NCI-H446 (cell line): ENCODE measurements at regions not wholly inside any gene's neighbourhood (a gene's known extent, or its start where the extent isn't known, plus 50 kb on each side); places are given as distances from the start of the nearest gene placed in this dataset.

Experiments used
- DNase-seq, 2 experiments: peaks; one replicate each; lab custom pipeline; 2025; lab: John Stamatoyannopoulos, UW

GRCh38 chr2:53259395-53260009 lies 508.1 kb upstream of the CHAC2 start:
- no peak for DNase-seq

- DNase-seq, result no peak
These were observed 510.3 kb upstream of the CHAC2 start for GRCh38 chr2:53257287-53257686.

GRCh38 chr2:53253244-53253643 lies 514.4 kb upstream of the CHAC2 start:
- DNase-seq, result no peak

DNA sequence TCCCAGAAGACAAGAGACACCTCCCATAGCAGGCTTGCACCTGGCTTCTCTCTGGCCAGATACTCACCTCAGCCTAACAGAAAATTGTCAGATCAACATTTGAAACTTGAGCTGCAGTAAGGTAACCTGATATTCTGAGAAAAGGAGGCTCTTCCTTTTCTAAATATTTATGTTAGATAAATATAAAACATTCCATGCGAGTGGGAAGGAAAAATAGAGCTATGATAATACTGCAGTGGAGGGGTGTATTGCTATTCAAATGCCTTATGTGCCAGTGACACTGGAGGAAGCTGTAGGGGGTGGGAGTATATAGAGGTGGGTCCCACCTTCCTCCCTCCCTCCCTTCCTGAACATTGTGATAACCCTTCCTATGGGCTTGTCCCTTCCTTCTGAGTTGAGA lies 515.5 kb upstream of the CHAC2 start:
- no peak for DNase-seq

DNA sequence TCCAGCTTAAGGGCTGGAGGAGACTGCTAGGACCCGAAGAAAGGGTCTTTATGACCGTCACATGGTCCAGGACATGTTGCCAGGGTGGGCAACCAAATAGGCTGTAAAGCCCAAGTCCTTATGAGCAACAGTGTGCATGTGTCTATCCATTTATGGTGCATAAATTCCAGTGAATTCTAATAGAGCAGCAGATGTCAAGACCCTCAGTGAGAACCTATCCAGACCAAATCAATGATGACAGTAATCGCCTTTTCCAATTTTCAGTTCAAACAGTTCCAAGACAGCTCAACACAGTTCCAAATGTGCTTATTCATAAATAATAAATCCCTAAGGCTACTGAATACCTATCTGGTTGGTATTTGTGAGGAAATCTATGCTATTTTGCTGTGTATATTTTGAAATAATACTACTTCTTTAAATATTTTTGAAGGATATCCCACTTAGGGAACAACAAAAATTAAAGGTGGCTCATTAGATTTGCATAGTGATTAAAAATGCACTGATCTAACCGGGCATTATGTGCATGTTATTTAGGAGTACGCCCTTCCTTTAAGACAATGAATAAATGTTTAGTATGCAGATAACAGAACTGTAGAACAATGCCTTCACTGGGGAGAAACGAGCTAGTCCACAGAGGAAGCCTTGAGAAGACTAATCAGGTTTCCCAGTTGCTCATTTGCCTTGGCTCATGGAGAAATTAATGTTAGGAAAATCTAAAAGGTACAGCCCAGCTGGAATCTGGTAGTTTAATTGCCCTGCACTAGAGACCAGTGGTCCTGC lies 519.5 kb upstream of the CHAC2 start:
- no peak for DNase-seq

GRCh38 chr2:53243430-53243829 lies 524.2 kb upstream of the CHAC2 start:
- DNase-seq, result no peak

DNA sequence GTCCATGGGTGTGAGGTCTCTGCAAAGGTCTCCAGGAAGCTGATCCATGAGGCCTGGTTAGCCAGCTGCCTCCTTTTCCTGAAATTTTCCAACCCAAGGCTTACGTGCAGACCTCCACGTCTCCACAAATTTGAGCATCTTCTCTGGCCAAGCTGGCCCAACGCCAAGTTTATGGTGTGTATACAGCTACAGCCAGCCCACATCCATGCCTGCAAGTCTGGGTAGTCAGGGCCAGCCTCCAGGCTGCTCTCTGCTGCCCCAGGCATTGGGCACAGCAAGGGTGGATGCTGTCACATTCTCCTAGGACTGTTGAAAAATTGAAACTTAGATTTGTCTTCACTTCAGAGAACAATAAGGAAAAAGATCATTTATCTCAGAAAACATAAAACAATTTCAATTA lies 525.5 kb upstream of the CHAC2 start:
- DNase-seq, result peak in 1 of 2 experiments; percentile 8

GRCh38 chr2:53235836-53236582 lies 531.6 kb upstream of the CHAC2 start:
- no peak for DNase-seq

- DNase-seq, result no peak
These were observed 533.1 kb upstream of the CHAC2 start for GRCh38 chr2:53234548-53234903.

GRCh38 chr2:53233759-53234547 lies 533.7 kb upstream of the CHAC2 start:
- DNase-seq, result no peak

DNA sequence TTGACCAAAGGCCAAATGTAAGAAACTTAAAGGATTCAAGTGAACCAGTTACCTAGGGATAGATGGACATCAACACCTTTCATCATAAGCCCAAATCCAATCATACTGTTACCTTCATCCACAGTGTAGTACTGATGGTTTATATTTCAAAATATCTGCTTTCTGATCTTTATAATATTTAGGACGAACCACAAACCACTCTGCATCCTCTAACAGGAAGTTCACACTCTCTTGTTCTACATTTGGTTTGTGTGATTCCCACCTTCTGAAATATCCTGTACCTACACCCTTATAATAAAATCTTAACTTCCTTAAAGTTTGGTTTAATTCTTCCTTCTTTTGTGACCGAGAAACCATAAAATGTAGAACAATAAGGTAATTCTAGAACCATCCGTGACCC lies 535.7 kb upstream of the CHAC2 start:
- DNase-seq, result no peak

- no peak for DNase-seq
These were observed 536.9 kb upstream of the CHAC2 start for GRCh38 chr2:53230691-53231090.

DNA sequence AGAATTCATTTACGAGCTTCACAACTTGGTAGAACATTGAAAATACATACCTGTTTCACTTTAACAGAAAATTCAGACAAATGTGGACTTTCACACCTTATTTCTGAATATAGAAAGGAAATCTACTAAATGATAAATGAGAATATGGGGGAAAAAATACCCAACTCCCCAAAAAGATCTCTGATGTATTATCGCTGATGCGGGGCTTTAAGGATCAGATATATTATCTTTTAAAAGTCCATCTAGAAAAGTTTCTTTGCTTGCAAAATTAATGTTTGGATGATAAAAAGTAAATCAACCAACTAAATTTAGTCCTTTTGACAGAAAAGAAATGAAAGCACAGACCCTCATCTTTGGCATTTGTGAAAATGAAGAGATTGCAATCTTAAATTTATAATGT lies 540.1 kb upstream of the CHAC2 start:
- no peak for DNase-seq

DNA sequence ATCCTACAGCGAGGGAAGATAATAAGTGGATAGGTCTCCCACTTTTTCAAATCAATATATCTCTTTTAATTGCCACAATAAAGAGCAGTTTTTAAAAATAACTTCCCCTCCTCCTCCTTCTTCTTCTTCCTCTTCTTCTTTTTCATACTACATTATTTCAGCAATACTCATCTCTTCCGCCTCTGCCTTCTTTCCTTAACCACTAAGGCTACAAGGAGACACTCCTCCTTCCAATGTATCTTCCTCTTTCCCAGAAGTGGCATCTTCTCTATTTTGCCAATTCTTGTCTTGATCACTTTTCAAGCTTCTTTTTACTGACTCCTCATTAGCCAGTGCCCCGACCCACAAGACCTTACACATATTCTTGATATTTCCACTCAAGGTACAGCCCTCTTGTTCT lies 546.6 kb upstream of the CHAC2 start:
- DNase-seq, result no peak

DNA sequence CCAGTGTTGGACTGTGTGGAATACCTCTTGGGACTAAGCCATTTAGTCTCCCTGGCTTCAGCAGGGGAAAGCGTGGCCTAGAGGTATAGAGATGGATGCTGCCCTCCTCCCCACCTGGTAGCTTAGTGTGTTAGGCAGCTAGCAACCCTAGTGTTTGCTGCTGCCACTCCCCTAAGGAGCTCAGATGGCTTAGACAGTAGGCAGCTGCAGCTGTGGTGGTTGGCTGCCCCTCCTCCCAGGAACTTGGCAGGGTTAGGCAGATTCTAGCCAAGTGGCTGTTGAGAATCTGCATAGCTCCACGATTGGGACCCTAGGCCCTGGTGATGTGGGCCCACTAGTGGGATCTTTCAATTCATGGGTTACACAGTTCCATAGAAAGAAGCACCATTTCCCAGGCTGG lies 550.4 kb upstream of the CHAC2 start:
- DNase-seq, result no peak

DNA sequence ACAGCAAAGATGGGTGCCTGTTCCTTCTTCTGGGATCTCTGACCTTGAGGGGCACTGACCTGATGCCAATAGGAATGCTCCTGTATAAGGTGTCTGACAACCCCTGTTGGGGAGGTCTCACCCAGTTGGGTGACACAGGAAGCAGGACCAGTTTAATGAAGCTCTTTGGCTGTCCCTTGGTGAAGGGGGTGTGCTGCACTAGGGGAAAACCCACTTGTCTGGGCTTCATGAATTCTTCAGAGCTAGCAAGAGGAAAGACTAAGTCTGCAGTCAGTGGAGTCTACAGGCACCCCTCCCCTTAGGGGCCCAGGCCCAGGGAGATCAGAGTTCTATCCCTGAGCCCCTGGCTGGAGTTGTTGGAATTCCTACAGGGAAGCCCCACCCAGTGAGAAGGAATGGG lies 550.8 kb upstream of the CHAC2 start:
- no peak for DNase-seq

DNA sequence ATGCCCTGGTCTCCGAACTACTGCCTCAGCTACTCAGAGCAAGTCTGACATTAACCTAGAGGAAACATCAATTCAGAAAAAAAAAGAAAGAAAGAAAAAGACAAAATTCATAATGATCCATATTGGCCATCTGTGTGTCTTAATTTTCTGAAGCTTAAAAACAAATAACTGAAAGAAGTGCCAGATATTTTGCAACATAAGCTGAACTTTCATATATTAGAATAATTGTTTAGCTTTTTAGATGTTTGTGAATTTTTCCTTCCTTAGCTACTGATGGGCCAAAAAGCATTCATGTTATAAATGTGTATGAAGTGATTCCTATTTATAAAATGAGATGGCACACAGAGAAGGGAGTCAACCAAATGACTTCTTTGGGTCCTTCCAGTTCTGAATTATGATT lies 555.0 kb upstream of the CHAC2 start:
- DNase-seq, result no peak

DNA sequence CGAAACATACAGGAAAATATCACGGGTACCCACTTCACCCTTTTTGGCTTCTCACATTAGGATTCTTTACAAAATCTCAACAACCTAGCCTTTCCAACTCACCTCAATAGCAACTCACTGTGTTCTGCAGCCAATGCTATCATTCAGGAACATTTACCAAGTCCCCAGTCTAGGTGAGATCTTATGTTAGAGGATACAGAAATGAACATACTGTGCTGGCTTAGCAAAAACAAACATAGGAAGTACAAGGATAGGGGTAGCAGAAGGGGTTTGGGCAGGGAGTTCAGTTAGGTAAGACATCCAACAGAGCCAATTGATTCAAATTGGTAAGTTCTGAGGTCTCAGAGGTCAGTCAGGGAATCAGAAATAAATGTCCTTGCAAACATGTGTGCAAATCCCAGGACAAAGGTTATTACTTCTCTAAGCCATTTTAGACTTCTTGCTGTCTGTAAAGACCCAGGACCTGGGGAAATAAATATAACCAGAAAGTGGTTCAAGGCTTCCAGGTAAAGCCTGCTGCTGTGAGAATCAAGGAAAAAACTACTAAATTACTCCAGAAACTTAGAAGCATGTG lies 556.3 kb upstream of the CHAC2 start:
- no peak for DNase-seq

DNA sequence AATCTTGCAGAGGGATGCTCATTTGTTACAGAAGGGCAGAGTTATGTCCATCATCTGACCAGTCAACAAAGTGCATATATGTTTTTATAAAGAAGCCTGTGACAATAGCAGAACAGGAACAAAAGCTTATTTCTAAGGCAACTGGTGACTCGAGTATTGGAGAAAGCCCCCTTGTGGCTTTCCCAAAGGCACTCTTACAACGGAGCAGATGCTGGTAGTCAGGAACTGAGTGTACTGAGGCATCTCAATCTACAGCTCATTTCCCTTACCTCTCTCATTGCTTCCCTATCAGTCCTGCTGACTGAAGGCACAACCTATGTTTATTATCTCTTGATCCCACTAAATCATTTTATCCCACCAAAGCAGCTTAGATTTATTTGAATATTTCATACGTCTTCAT lies 557.1 kb upstream of the CHAC2 start:
- DNase-seq, result peak in 1 of 2 experiments; percentile 26

- DNase-seq, result no peak
These were observed 557.7 kb upstream of the CHAC2 start for GRCh38 chr2:53209679-53210458.

GRCh38 chr2:53208815-53209214 lies 558.8 kb upstream of the CHAC2 start:
- DNase-seq, result no peak
